MCF 10A (cell line): ENCODE measurements at regions not wholly inside any gene's neighbourhood (a gene's known extent, or its start where the extent isn't known, plus 50 kb on each side); places are given as distances from the start of the nearest gene placed in this dataset.

Experiments
- BruUV-seq: library from RNA; stranded (reverse); fragments of 400-500 nt; replicated peaks from 2 replicates; lab custom pipeline; 2021; lab: Mats Ljungman, UMichigan
- CTCF ChIA-PET: fragments of 300-600 bp; sonication (Branson Sonifier 250); formaldehyde crosslinking; extraction: SDS; loops from one replicate; lab custom pipeline; 2021; ENCODE audit warnings: antibody characterized with exemption, inconsistent platforms; lab: Yijun Ruan, JAX
- POLR2A ChIA-PET: fragments of 300-600, 350-650 bp; sonication (Branson Sonifier 250); formaldehyde crosslinking; extraction: SDS; loops from one replicate; lab custom pipeline; 2020; ENCODE audit warnings: antibody characterized with exemption, inconsistent platforms; lab: Yijun Ruan, JAX
- DNase-seq: peaks from one replicate; pipeline ENCODE4 v3.0.0-alpha.2; 2018; ENCODE audit not compliant: unreplicated experiment
- H3K27ac Mint-ChIP-seq: one replicate; pipeline ENCODE4 v1.8.0; 2022; ENCODE audit warnings: mild to moderate bottlenecking, low read depth, mixed read lengths; ENCODE audit not compliant: unreplicated experiment
- H3K27me3 Mint-ChIP-seq: one replicate; pipeline ENCODE4 v1.8.0; 2022; ENCODE audit warnings: mixed read lengths; ENCODE audit not compliant: insufficient read depth, unreplicated experiment
- H3K36me3 Mint-ChIP-seq: one replicate; pipeline ENCODE4 v1.8.0; 2022; ENCODE audit warnings: mild to moderate bottlenecking, moderate library complexity, mixed read lengths; ENCODE audit not compliant: insufficient read depth, unreplicated experiment
- H3K4me1 Mint-ChIP-seq: one replicate; pipeline ENCODE4 v1.8.0; 2022; ENCODE audit warnings: mixed read lengths; ENCODE audit not compliant: insufficient read depth, unreplicated experiment
- H3K4me3 Mint-ChIP-seq: one replicate; pipeline ENCODE4 v1.8.0; 2022; ENCODE audit warnings: mild to moderate bottlenecking, moderate library complexity, mixed read lengths; ENCODE audit not compliant: unreplicated experiment
- H3K9me3 Mint-ChIP-seq: one replicate; pipeline ENCODE4 v1.8.0; 2022; ENCODE audit warnings: mixed read lengths; ENCODE audit not compliant: unreplicated experiment
- intact Hi-C: fragments of 100-400 bp; cut with micrococcal nuclease; formaldehyde crosslinking; loops from 2 replicates; pipeline ENCODE4 v1.14.1; 2022
- TF ChIP-seq, protein P1 (sequence below): fragments of 200-600 bp; IDR thresholded peaks from one replicate; pipeline ENCODE4 v1.8.0; 2022; ENCODE audit warnings: antibody characterized with exemption, mild to moderate bottlenecking; ENCODE audit not compliant: unreplicated experiment

DNA sequence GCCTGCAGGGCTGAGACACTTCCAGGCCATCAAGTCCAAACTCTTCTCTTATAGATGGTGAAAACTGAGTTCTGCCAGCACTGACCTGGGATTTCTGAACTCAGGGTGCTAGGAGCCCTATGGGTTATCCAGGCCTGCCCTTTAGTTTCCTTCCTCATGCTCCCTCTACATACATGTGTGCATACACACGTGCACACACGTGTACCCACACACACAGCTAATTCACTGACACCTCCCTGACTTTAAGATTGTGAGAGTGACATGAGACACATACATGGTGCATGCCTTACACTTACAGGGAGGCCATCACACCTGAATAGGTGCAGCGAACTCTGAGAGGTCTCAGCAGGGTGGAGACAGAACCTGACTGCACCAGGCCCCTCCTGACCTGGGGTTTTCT, 267.4 kb downstream of the CYP26B1 start:
- no TSS peak for BruUV-seq
- intact Hi-C loops: loop anchor here (5.0 kb wide), 1 partner anchor 267 kb away; the partner anchor contains the start of gene CYP26B1
- Mint-ChIP-seq H3K36me3 (peaks cover 4% of the 10 kb centered on the region), H3K27ac (no peak overlapping the region), H3K4me3 (no peak overlapping the region), H3K9me3 (no peaks in the 10 kb centered on the region), H3K27me3 (peaks cover 11% of the 10 kb centered on the region), H3K4me1 (peaks cover 40% of the 10 kb centered on the region)
- ChIA-PET CTCF (interaction anchor here (0.6 to 1.9 kb wide), 2 partner anchors 43 to 582 kb away, joined by 3 to 5 read pairs; no protein-coding TSS in a partner anchor), POLR2A (interaction anchor here (0.5 kb wide), 2 partner anchors 223 to 268 kb away, joined by 3 read pairs; no protein-coding TSS in a partner anchor)
- no peak for DNase-seq
- TF ChIP-seq, protein P1, sequence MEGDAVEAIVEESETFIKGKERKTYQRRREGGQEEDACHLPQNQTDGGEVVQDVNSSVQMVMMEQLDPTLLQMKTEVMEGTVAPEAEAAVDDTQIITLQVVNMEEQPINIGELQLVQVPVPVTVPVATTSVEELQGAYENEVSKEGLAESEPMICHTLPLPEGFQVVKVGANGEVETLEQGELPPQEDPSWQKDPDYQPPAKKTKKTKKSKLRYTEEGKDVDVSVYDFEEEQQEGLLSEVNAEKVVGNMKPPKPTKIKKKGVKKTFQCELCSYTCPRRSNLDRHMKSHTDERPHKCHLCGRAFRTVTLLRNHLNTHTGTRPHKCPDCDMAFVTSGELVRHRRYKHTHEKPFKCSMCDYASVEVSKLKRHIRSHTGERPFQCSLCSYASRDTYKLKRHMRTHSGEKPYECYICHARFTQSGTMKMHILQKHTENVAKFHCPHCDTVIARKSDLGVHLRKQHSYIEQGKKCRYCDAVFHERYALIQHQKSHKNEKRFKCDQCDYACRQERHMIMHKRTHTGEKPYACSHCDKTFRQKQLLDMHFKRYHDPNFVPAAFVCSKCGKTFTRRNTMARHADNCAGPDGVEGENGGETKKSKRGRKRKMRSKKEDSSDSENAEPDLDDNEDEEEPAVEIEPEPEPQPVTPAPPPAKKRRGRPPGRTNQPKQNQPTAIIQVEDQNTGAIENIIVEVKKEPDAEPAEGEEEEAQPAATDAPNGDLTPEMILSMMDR: no peak

DNA sequence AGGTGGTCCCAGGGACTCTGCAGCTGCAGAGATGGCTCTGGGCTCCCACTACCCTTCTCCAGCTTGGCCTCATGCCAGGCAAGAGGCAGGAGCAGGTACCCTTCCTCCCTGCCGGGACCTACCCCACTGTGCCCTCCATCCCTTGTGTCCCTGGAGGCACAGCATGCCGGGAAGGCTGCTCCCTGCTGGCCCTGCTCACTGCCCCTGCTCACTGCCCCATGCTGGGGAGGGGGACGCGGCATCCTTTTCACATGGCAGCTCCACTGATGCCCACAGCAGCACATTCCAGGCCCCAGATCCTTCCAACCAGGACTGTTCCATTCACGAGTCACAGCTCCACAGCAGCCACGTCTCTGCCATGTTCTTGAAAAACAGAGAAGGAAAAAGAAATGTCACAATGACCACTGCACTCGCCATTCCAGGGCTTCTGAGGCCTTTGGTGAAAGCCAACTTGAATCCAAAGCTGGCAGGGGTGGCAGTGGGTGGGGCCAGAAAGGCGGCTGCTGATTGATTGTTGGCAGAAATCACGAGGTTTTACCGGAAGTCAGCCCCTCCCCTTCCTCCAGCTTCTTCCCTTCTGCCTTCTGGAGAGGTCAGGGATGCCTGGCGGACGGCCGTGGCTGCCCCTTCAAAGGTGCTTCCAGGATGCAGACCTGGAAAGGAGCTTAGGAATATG, 268.0 kb downstream of the CYP26B1 start:
- BruUV-seq: no TSS peak
- Mint-ChIP-seq H3K9me3 (no peaks in the 10 kb centered on the region), H3K27me3 (peaks cover 11% of the 10 kb centered on the region), H3K36me3 (no peaks in the 10 kb centered on the region), H3K27ac (no peak overlapping the region), H3K4me3 (no peak overlapping the region), H3K4me1 (peaks cover 40% of the 10 kb centered on the region)
- TF ChIP-seq, protein P1: no peak
- ChIA-PET POLR2A (interaction anchor here (0.5 to 0.6 kb wide), 2 partner anchors 224 to 269 kb away, joined by 3 to 4 read pairs; no protein-coding TSS in a partner anchor), CTCF (interaction anchor here (1.9 kb wide), 1 partner anchor 44 kb away, joined by 5 read pairs; no protein-coding TSS in a partner anchor)
- DNase-seq: peak; percentile 0
- intact Hi-C loops: loop anchor here (5.0 kb wide), 1 partner anchor 268 kb away; the partner anchor contains the start of gene CYP26B1

DNA sequence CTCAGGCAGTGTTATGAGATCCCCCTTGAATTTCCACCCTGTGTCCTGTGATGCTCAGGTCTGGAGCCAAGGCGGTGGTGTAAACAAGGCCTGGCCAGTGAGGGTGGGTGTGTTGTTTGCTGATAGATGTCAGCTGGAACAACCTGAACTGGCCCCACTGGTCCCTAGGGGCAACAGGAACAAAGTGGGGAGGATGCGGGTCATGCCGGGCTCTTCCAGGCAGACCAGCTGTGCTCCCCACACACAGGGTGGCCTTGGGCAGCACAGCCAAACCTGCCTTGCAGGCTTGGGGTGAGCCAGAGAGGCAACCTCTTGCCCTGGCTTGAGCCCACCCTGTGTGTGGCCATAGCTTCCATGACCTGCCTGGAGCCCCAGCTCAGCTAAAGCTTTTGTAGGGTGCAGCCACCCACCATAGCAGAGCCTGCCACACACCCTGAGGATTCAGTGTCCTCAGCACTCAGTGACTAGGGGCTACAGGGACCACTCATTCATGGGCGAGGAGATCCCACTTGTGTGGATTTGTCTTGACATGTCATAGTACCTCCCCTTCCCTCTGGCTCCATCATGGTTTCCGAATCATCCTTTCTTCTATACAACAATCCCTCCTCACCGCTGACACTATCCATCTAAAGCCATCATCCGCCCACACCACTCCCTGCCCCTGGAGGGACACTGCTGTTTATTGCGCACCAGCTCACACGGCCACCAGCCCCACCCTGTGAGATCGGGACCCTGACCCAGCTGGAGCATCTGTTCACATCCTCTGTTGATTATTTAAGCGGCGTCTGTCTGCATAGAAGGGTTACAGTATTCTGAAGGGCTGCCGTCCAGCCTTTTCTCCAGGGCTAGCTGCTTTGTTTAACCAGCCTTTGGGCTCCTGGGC, 268.8 kb downstream of the CYP26B1 start:
- peaks cover 12% of the 10 kb centered on the region for H3K27me3 Mint-ChIP-seq
- H3K4me3 Mint-ChIP-seq: no peak overlapping the region
- no peak overlapping the region for H3K27ac Mint-ChIP-seq
- ChIA-PET CTCF (no interaction called here), POLR2A (interaction anchor here (0.6 to 1.0 kb wide), 2 partner anchors 13 to 270 kb away, joined by 3 to 4 read pairs; no protein-coding TSS in a partner anchor)
- intact Hi-C loops: no loop called here
- TF ChIP-seq, protein P1: no peak
- peaks cover 33% of the 10 kb centered on the region for H3K4me1 Mint-ChIP-seq
- BruUV-seq: no TSS peak
- no peaks in the 10 kb centered on the region for H3K36me3 Mint-ChIP-seq
- no peaks in the 10 kb centered on the region for H3K9me3 Mint-ChIP-seq
- no peak for DNase-seq
